GM23338 (cell line): ENCODE measurements at regions not wholly inside any gene's neighbourhood (a gene's known extent, or its start where the extent isn't known, plus 50 kb on each side); places are given as distances from the start of the nearest gene placed in this dataset.

Source experiments
- ATAC-seq: fragments of 200-7000 bp; cut with Tn5 transposase; 3 replicates; pipeline ENCODE4 v1.9.1; 2020
- DNase-seq: peaks from one replicate; pipeline ENCODE4 v3.0.0-alpha.2; 2015; ENCODE audit warnings: low spot score
- H2AFZ ChIP-seq: fragments of 200-600 bp; sonication (generic); 2 replicates; pipeline ENCODE4 v1.8.0; 2016; ENCODE audit warnings: antibody characterized with exemption, mild to moderate bottlenecking, moderate library complexity
- H3F3A ChIP-seq: fragments of 200-600 bp; sonication (generic); replicated peaks from 2 replicates; pipeline ENCODE4 v1.8.0; 2017; ENCODE audit warnings: antibody characterized with exemption, mixed run types, low read depth
- H3K27ac ChIP-seq: fragments of 200-600 bp; sonication (generic); 2 replicates; pipeline ENCODE4 v1.6.1; 2016; ENCODE audit warnings: low read depth
- H3K27me3 ChIP-seq: fragments of 200-600 bp; sonication (generic); 2 replicates; pipeline ENCODE4 v1.8.0; 2016; ENCODE audit warnings: mild to moderate bottlenecking, mixed run types, moderate library complexity; ENCODE audit not compliant: insufficient read depth
- H3K36me3 ChIP-seq: fragments of 200-600 bp; sonication (generic); 2 replicates; pipeline ENCODE4 v1.8.0; 2016; ENCODE audit warnings: mild to moderate bottlenecking; ENCODE audit not compliant: insufficient read depth
- H3K4me1 ChIP-seq: fragments of 200-600 bp; sonication (generic); 2 replicates; pipeline ENCODE4 v1.8.0; 2016; ENCODE audit warnings: mild to moderate bottlenecking, moderate library complexity; ENCODE audit not compliant: insufficient read depth
- H3K4me2 ChIP-seq: fragments of 200-600 bp; sonication (generic); 2 replicates; pipeline ENCODE4 v1.7.1; 2017; ENCODE audit warnings: mixed run types
- H3K4me3 ChIP-seq: fragments of 200-600 bp; sonication (generic); 2 replicates; pipeline ENCODE4 v1.6.1; 2016; ENCODE audit warnings: mixed run types
- H3K79me2 ChIP-seq: fragments of 200-600 bp; sonication (generic); replicated peaks from 2 replicates; pipeline ENCODE4 v1.8.0; 2017; ENCODE audit warnings: mild to moderate bottlenecking; ENCODE audit not compliant: insufficient read depth
- H3K9me2 ChIP-seq: fragments of 200-600 bp; sonication (generic); 2 replicates; pipeline ENCODE4 v1.8.0; 2017; ENCODE audit not compliant: insufficient read depth
- H4K20me1 ChIP-seq: fragments of 200-600 bp; sonication (generic); replicated peaks from 2 replicates; pipeline ENCODE4 v1.8.0; 2017; ENCODE audit warnings: mild to moderate bottlenecking; ENCODE audit not compliant: insufficient read depth
- H3K27ac Mint-ChIP-seq: 2 replicates; pipeline ENCODE4 v1.8.0; 2020; ENCODE audit warnings: inconsistent platforms, mild to moderate bottlenecking, moderate library complexity, mixed read lengths
- H3K27me3 Mint-ChIP-seq: 3 replicates; pipeline ENCODE4 v1.8.0; 2022; ENCODE audit warnings: low read depth, mild to moderate bottlenecking, moderate library complexity, mixed read lengths, inconsistent platforms; ENCODE audit not compliant: insufficient read depth, poor library complexity
- H3K36me3 Mint-ChIP-seq: 3 replicates; pipeline ENCODE4 v1.8.0; 2021; ENCODE audit warnings: low read depth, mild to moderate bottlenecking, inconsistent platforms, moderate library complexity, mixed read lengths
- H3K4me1 Mint-ChIP-seq: 3 replicates; pipeline ENCODE4 v1.8.0; 2020; ENCODE audit warnings: mild to moderate bottlenecking, inconsistent platforms, mixed read lengths
- H3K4me3 Mint-ChIP-seq: 3 replicates; pipeline ENCODE4 v1.8.0; 2021; ENCODE audit warnings: moderate library complexity, mild to moderate bottlenecking, inconsistent platforms, mixed read lengths
- H3K9me3 Mint-ChIP-seq: 3 replicates; pipeline ENCODE4 v1.8.0; 2020; ENCODE audit warnings: moderate library complexity, mild to moderate bottlenecking, inconsistent platforms, mixed read lengths
- CTCF ChIP-seq, 2 experiments: fragments of 200-600 bp in 1 of 2; sonication (generic) in 1 of 2; conservative IDR thresholded peaks; 2 replicates each; pipeline versions ENCODE4 v1.5.1 to v1.6.1; 2016 to 2017; ENCODE audit warnings: antibody characterized with exemption in 2 of 2, low read depth in 2 of 2, mild to moderate bottlenecking in 2 of 2, moderate library complexity in 1 of 2
- ETS1 ChIP-seq: IDR thresholded peaks from 2 replicates; pipeline ENCODE4 v1.6.1; 2016; ENCODE audit warnings: antibody characterized with exemption
- JUNB ChIP-seq: IDR thresholded peaks from one replicate; pipeline ENCODE4 v1.6.1; 2016; ENCODE audit warnings: antibody characterized with exemption; ENCODE audit not compliant: unreplicated experiment
- NANOG ChIP-seq: IDR thresholded peaks from 2 replicates; pipeline ENCODE4 v1.6.1; 2016; ENCODE audit warnings: antibody characterized with exemption, borderline replicate concordance
- POLR2AphosphoS5 ChIP-seq: IDR thresholded peaks from 2 replicates; pipeline ENCODE4 v1.6.1; 2016; ENCODE audit warnings: antibody characterized with exemption, low read depth
- REST ChIP-seq: IDR thresholded peaks from one replicate; pipeline ENCODE4 v1.6.1; 2018; ENCODE audit warnings: antibody characterized with exemption; ENCODE audit not compliant: unreplicated experiment
- ZNF114 ChIP-seq: fragments of 250-450 bp; sonication (Bioruptor Pico); IDR thresholded peaks from 2 replicates; pipeline ENCODE4 v1.5.0; 2020; ENCODE audit warnings: mild to moderate bottlenecking, moderate library complexity
- ZNF462 ChIP-seq: fragments of 250-450 bp; sonication (Bioruptor Pico); IDR thresholded peaks from 2 replicates; pipeline ENCODE4 v1.5.0; 2020; ENCODE audit warnings: mild to moderate bottlenecking, moderate library complexity

GRCh38 chr4:114076899-114077570, 97.6 kb upstream of the ARSJ start:
- ATAC-seq (no peak), DNase-seq (no peak)
- Histone ChIP-seq H3K4me1 (peaks cover 8% of the 10 kb centered on the region), H3K27me3 (no peaks in the 10 kb centered on the region), H3K4me2 (no peak overlapping the region), H3K79me2 (no peaks in the 10 kb centered on the region), H3F3A (no peaks in the 10 kb centered on the region), H3K36me3 (no peaks in the 10 kb centered on the region), H3K27ac (no peak overlapping the region), H2AFZ (no peak overlapping the region), H3K4me3 (no peak overlapping the region), H3K9me2 (no peaks in the 10 kb centered on the region; the same call in 1 of the 2 replicates), H4K20me1 (no peaks in the 10 kb centered on the region)
- Mint-ChIP-seq H3K4me3 (no peak overlapping the region), H3K27me3 (peaks cover 2% of the 10 kb centered on the region), H3K27ac (no peak overlapping the region), H3K36me3 (no peaks in the 10 kb centered on the region), H3K4me1 (peaks cover 10% of the 10 kb centered on the region), H3K9me3 (no peaks in the 10 kb centered on the region)
- TF ChIP-seq JUNB, result no peak
- no peak for TF ChIP-seq NANOG
- TF ChIP-seq ZNF462, result no peak
- TF ChIP-seq ZNF114 (CRISPR knock-in tag), result no peak

GRCh38 chr4:114077610-114078009, 98.2 kb upstream of the ARSJ start:
- DNase-seq (no peak), ATAC-seq (no peak)
- peaks cover 14% of the 10 kb centered on the region for H3K4me1 ChIP-seq
- no peaks in the 10 kb centered on the region for H4K20me1 ChIP-seq
- no peaks in the 10 kb centered on the region for H3K27me3 ChIP-seq
- H3K4me3 Mint-ChIP-seq, result no peak overlapping the region
- H3K27ac ChIP-seq, result no peak overlapping the region
- H3K36me3 Mint-ChIP-seq, result no peaks in the 10 kb centered on the region; the same call in 2 of the 3 replicates
- no peak overlapping the region for H3K4me3 ChIP-seq
- no peak overlapping the region for H3K4me2 ChIP-seq
- H3K27me3 Mint-ChIP-seq, result peaks cover 2% of the 10 kb centered on the region
- H3K79me2 ChIP-seq, result no peaks in the 10 kb centered on the region
- peaks cover 15% of the 10 kb centered on the region for H3K4me1 Mint-ChIP-seq
- no peak overlapping the region for H3K27ac Mint-ChIP-seq
- H2AFZ ChIP-seq, result no peak overlapping the region
- H3K9me2 ChIP-seq, result no peaks in the 10 kb centered on the region; the same call in 1 of the 2 replicates
- H3K36me3 ChIP-seq, result no peaks in the 10 kb centered on the region
- no peaks in the 10 kb centered on the region; the same call in 2 of the 3 replicates for H3K9me3 Mint-ChIP-seq
- H3F3A ChIP-seq, result no peaks in the 10 kb centered on the region
- TF ChIP-seq ETS1 (no peak), CTCF (conservative IDR thresholded peaks at IDR 0.05; ENCODE audit: low read depth in 2 of 2) (no peak), ZNF114 (CRISPR knock-in tag) (no peak), POLR2AphosphoS5 (no peak), REST (no peak)
